ENCODE measurements at regions not wholly inside any gene's neighbourhood (a gene's known extent, or its start where the extent isn't known, plus 50 kb on each side); places are given as distances from the start of the nearest gene placed in this dataset.

- DNase-seq (no peak), ATAC-seq (no peak)
- Histone ChIP-seq H3K4me1 (no peaks in the 10 kb centered on the region), H3K27ac (no peak overlapping the region), H3K27me3 (ENCODE audit: low read depth) (no peaks in the 10 kb centered on the region), H3K36me3 (no peaks in the 10 kb centered on the region), H3K4me3 (no peak overlapping the region), H3K9me3 (no peaks in the 10 kb centered on the region)
- intact Hi-C loops (cut with DNase I) = no loop called here
- TF ChIP-seq CTCF (IDR thresholded peaks at IDR 0.05) = no peak
Measured at GRCh38 chr20:7608250-7608649, 332.0 kb downstream of the HAO1 start.

GRCh38 chr20:7609251-7609650 is 331.0 kb downstream of the HAO1 start:
- ATAC-seq (no peak), DNase-seq (no peak)
- Histone ChIP-seq H3K27me3 (ENCODE audit: low read depth) (no peaks in the 10 kb centered on the region), H3K4me1 (no peaks in the 10 kb centered on the region), H3K9me3 (no peaks in the 10 kb centered on the region), H3K36me3 (no peaks in the 10 kb centered on the region), H3K27ac (no peak overlapping the region), H3K4me3 (no peak overlapping the region)
- TF ChIP-seq CTCF (IDR thresholded peaks at IDR 0.05) = no peak
- intact Hi-C loops (cut with DNase I) = no loop called here

- no peak overlapping the region for H3K27ac ChIP-seq
- no peak for TF ChIP-seq CTCF (IDR thresholded peaks at IDR 0.05)
- no peaks in the 10 kb centered on the region for H3K9me3 ChIP-seq
- no peak for DNase-seq
- no peaks in the 10 kb centered on the region for H3K36me3 ChIP-seq
- intact Hi-C loops (cut with DNase I) = no loop called here
- no peak for ATAC-seq
- H3K4me1 ChIP-seq = no peaks in the 10 kb centered on the region
- H3K4me3 ChIP-seq = no peak overlapping the region
- H3K27me3 ChIP-seq (ENCODE audit: low read depth) = no peaks in the 10 kb centered on the region
Measured at GRCh38 chr20:7610681-7611080, 329.6 kb downstream of the HAO1 start.

GRCh38 chr20:7617797-7618196 is 322.5 kb downstream of the HAO1 start:
- Histone ChIP-seq H3K4me3 (no peak overlapping the region), H3K27ac (no peak overlapping the region), H3K4me1 (no peaks in the 10 kb centered on the region), H3K27me3 (ENCODE audit: low read depth) (no peaks in the 10 kb centered on the region), H3K36me3 (no peaks in the 10 kb centered on the region), H3K9me3 (no peaks in the 10 kb centered on the region)
- DNase-seq (no peak), ATAC-seq (no peak)
- intact Hi-C loops (cut with DNase I) = no loop called here
- TF ChIP-seq CTCF (IDR thresholded peaks at IDR 0.05) = no peak

GRCh38 chr20:7622399-7622961 is 317.8 kb downstream of the HAO1 start:
- ATAC-seq (no peak), DNase-seq (no peak)
- Histone ChIP-seq H3K36me3 (no peaks in the 10 kb centered on the region), H3K4me1 (no peaks in the 10 kb centered on the region), H3K9me3 (no peaks in the 10 kb centered on the region), H3K27me3 (ENCODE audit: low read depth) (no peaks in the 10 kb centered on the region), H3K4me3 (no peak overlapping the region), H3K27ac (no peak overlapping the region)
- TF ChIP-seq CTCF (IDR thresholded peaks at IDR 0.05) = no peak
- intact Hi-C loops (cut with DNase I) = no loop called here

DNA sequence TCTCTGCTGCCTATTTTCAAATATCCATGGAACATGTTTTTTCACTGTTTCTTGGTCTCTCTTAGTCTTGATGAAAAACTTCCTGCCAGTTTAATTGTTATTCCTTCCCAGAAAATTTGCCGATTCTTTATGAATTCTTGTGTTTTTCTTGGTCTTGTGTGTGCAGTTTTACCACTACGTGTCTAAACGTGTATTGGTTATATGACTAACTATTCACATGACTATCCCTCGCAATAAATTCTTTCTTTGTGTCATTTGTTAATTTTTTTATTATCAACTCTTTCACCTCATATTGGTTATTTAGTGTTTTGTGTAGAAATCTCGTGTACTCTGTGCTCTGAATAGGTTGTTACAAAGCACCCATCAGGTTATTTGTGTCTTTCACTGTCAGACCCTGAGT is 315.4 kb downstream of the HAO1 start:
- no peak overlapping the region for H3K27ac ChIP-seq
- ATAC-seq (no peak), DNase-seq (no peak)
- no peaks in the 10 kb centered on the region for H3K36me3 ChIP-seq
- TF ChIP-seq CTCF (IDR thresholded peaks at IDR 0.05) = no peak
- H3K4me1 ChIP-seq = no peaks in the 10 kb centered on the region
- no peaks in the 10 kb centered on the region for H3K9me3 ChIP-seq
- intact Hi-C loops (cut with DNase I) = no loop called here
- H3K4me3 ChIP-seq = no peak overlapping the region
- no peaks in the 10 kb centered on the region for H3K27me3 ChIP-seq (ENCODE audit: low read depth)
